Midbrain (tissue), 1 donor: ENCODE measurements at regions not wholly inside any gene's neighbourhood (a gene's known extent, or its start where the extent isn't known, plus 50 kb on each side); places are given as distances from the start of the nearest gene placed in this dataset.

ENCODE experiments used
- DNase-seq: peaks from one replicate; lab custom pipeline; 2025; lab: John Stamatoyannopoulos, UW

DNA sequence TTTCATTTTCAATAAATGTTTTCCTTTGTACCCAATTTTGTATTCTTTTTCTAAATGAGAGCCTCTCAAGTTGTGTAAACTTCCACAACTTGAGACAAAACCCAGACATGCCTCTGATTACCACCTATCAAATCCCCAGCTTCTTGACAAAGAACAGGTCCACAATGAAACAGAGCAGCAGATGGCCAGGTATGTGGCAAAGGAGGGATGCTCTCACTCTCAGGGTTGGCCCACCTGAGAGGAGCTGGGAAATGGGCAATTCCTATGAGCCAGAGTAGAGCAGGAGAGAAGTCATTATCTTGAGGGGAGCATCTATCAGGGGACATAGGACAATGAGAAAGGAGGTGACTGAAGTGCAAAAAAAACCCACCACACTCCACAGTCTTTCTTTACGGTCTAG, 273.5 kb upstream of the FAM241A start:
- no peak for DNase-seq

DNA sequence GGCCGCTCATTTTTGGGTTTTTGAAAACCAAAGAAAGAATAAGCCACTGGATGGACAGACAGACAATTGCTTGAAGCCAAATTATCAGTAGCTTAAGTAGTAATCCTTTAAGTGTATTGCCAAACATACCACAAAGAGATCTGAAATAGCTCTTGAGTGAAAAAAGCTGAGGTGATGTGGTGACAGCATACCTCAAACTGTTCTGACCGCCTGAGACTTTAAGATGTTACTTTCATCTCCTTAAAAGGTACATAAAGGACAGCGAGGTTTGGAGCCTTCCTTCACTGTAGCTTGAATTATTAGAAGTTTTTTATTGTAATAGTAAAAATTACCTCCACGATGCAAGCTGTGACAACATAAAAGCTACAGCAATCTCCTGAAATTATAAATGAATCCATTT, 271.5 kb upstream of the FAM241A start:
- DNase-seq: no peak

DNA sequence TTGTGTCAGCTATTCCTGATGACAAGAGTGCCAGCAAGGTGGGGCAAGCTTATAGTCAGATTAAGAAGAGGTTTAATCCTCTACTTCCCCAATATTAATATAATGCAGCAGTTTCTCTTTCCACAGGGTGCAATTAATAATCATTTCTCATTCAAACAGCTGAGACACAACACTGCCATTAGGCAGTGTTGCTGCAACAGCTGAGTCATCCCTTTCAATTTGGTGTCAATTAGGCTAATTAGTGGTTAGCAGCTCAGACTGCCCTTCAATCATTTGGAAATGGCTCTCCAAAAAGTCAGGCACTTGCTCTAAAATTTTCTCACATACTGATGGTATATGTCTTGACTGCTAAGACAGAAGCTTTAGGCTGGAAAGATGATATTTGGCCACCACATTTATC, 265.7 kb upstream of the FAM241A start:
- no peak for DNase-seq

DNA sequence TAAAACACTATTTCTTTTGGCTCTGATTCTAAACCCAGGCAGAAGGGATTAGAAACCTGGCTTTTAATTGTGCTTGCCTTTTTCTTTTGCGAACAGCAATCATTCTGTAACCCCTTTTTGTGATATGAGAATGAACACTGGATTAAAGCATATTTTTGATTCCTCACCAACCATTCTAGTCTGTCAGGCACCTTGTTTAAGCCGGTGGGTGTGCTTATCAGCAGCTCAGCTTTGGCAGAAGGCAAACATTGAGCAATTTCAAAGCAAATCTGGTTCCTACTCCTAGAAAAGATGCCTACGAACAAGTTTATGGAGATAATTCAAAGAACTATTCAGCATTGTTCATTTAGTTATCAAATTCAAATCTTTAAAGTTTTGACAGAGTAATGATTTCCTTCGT, 265.1 kb upstream of the FAM241A start:
- no peak for DNase-seq

DNA sequence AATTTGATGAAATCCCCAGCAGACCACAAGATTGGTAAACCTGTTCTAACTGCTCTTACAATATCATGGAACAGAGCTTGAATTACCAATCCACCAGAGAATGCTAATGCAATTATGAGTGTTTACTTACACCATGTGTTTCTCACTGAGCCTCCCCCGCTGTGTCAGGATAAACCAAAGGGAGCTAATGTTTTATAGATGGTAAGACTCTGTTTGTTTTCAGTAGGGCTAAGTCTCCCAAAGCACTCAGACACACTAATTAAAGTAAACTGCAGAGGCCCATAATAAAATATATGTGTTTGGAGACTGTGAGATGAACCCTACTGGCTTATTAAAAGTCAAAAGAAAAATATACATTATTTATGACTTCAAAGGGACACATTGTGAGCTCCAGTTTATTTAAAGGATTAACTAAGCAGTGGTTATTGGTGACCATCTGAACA, 261.7 kb upstream of the FAM241A start:
- DNase-seq: no peak

DNA sequence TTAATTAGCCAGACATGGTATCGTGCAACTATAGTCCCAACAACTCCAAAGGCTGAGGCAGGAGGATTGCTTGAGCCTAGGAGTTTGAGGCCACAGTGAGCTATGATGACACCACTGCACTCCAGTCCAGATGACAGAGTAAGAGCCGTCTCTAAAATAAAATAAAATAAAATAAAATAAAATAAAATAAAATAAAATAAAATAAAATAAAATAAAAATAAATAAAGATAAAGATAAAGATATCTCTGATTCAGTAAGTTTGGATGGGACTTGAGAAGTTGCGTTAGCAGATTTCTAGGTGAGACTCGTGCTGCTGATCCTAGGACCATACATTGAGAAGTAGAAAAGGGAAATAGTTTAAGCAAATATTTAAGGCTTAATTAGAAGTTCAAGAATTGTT, 254.8 kb upstream of the FAM241A start:
- no peak for DNase-seq

DNA sequence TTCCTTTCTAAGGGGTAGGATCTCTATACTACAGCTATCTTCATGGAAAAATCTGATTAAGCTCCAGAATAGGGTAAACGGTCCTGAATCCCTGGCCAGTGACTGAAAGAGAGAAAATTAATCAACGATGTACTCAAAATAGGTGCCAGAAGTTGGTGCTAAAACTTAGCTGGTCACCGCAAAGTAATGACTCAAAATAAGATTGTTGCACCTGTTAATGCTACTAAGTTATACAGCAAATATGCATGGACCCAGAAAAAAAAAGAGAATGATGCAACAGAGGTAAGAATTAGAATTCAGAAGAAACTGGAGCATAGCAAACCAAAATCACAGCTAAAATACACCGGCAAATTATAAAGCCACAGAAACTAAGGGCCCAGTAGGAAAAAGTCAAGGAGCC, 239.7 kb upstream of the FAM241A start:
- DNase-seq: no peak

DNA sequence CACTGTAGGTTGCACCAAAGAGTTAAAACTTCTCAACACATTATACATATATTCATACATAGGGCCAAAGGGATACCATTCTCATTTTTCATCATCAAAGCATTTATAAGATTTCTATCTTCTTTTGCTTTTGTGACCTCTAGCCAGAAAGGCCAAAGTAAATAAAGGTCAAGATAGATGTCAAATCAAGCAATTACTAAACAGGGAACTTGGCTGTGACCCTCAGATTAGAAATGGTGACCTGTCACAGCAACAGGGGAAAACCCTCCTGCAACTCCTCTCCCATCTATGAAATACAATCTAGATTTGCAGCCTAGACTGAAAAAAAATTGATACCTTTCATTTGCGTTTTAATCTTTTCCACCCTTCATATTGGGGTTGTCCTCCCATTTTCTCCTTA, 225.6 kb upstream of the FAM241A start:
- no peak for DNase-seq

DNA sequence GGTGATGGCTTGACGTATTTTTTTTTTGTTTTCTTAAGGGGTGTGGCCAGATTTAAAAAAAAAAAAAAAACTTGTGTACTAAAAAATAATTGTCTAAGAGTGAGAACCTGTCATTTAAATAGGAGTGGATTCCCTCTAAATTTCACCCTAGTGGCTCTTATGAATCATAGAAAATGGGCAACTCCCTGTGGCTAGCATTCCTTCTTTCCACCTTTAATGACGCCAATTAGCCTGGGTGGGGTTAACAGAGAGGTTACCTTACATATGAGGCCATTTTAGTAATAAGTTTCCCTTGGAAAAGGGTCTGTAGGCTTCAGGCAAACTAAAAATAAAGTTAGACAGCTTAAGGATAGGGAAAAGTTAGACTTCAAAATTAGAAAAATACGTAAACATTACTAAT, 223.5 kb upstream of the FAM241A start:
- no peak for DNase-seq

DNA sequence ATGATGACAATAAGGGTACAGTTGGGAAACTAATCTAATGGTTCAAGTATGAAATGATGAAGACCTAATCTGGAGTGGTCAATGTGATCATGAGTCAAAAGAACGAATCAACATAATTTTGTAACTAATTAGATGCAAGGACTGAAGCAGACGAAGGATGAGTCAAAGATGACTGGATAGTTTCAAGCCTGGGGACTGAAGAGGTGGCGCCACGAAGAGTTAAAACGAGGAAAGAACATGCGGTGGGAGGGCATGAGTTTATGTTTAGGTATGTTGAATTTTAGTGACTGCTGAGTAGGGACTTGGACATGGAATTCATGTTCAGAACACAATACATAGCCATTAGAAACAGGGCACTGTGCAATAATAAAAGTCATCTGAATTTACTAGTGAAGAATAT, 221.5 kb upstream of the FAM241A start:
- DNase-seq: no peak

DNA sequence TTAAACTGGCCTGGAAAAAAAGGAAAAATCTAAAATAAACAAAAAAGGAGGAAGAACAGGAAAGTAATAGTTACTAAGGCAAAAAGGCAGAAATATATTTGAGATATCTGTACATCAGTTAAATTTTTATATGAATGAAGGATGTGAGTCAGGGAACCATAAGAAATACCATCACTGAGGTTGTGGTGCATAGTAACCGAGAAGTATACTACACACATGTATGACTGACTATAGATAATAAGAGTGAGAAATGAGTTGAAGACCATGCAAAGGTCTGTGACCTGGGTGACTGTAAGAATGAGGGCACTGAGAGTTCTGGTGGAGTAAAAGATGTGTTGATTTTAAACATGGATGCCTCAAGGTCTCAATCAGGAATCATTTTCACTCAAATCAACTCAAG, 220.6 kb upstream of the FAM241A start:
- no peak for DNase-seq

DNA sequence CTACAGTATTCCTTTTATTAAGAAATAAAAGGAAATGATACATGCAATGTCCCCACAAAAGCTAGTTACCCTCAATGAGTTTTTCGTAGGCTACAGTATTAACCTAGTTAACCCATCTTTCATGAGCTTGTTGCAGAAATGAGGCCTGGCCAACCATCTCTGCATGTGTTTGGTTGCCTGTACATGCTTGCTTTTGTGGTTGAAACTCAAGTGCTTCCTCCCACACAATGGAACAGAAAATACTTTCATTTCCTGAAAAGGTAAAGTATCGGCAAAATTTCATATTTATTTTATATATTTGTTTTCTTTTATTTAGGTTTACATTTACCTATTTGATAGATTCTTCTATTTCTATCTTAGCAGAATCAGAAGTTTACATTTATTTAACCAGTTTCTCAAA, 214.6 kb upstream of the FAM241A start:
- no peak for DNase-seq

DNA sequence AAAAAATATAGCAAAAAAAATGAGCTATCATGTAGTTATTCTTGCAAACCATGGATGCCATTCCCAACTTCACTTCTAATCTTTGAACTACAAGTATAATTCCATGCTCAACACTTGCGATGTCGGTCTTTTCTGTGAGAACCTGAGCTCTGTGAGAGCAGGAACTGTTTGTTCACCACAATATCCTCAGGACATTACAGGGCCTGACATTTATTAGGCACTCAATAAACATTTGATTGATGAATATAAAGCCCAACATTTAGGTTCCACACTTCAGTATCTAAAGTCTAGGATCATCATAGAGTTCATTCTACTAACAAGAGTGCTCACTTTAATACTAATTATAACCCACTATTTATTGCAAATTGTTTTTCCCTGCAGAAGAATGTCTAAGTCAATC, 211.6 kb upstream of the FAM241A start:
- DNase-seq: no peak

DNA sequence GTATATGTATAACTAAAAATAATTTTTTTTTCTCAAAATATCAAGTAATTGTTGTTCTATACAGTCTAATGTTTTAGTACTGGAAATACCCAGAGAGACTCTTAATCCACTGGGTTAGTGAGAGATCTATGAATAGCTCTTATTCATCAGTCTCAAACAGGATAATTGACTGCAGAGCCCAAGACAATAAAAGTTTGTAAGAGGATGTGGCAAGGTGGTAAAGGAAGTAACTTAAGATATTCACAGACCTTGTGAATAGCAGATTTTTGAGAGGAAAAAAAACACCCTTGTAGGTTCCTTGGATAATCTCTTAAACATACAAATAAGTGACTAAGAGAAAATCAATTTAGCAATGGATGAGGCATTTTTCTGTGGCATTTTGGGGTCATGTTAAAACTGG, 210.9 kb upstream of the FAM241A start:
- DNase-seq: no peak

DNA sequence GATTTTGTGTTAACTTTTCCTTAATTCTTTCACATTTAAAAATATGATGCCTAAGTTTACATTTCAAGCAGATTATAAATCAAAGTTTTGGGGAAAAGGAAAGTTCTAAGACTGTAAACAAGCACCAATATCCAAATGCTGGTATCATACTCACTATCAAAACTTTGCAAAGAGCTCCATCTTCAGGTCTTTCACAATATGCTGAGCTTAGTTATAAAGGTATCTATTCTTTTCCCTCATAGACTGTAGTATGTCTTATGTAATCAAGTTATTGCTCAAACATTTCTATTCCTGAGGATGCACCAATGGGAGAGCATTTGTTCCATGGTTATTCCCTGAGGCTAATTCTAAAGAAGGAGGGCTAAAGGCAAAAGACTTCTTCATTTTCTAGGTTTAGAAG, 207.9 kb upstream of the FAM241A start:
- peak; percentile 2 for DNase-seq

DNA sequence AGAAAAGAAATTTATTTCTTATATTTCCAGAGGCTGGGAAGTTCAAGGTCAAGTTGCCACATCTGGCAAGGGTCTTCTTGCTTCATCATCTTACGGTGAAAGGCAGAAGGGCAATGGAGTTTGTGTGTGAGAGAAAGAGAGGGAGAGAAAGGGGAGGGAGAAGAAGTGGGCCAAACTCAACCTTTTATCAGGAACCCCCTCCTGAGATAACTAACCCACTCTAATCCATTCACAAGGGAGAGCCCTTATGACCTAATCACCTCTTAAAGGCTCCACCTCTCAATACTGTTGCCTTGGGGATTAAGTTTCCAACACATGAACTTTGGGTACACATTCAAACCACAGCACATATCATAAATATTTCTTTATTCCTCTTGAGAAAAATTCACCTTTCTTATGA, 203.3 kb upstream of the FAM241A start:
- DNase-seq: no peak

DNA sequence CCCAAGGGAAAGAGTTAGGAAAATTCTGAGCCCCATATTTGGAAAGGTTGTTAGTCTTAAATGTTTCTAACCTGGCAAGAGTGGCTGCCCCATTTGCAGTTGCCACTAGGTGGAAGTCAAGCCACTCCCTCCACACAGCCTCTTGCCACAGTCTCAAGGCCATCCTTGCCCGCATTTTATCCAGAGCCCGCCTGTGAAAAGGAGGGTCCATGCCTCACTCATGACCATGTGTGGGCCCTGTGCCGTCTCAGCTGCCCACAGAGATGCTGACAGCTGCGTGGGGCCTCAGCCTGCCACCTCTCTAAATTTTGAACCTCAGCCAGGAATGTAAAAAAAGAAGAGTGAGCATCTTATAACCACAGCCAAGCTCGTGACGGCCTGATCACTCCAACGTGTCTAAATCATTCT, 201.5 kb upstream of the FAM241A start:
- no peak for DNase-seq

DNA sequence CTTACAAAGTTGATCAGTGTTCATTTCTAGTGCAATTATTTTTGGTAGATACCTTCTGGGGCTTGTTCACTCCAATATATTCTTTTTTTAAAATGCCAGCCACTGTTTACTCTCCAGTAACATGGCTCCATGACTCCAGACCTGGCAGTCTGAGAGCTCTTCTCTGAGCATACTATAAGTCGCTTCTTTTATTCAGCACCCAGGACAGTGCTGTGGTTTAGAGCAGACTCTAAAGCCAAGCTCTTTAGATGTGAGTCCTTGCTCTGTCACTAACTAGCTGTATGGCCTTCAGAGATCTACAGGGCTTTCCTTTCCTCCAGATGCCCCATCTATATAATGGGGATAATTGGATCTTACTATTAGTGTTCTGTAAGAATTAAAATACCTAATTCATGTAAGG, 200.2 kb upstream of the FAM241A start:
- DNase-seq: no peak

DNA sequence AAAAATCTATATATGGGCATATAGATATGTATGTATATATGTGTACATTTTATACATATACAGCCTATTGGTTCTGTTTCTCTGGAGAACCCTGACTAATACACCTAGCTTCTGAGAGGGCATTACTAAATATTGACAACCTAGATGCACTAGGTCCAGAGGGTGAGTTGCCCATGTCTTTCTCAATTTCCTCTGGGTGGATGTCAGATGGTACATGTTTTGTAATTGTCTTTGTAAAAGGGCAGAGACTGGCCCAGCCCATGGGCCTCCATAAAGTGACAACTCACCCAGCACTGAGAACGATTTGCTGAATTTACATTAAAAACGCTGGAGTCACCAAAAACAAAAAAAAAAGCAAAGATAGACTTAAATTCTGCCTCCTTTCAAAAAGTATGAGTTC, 198.5 kb upstream of the FAM241A start:
- DNase-seq: no peak

DNA sequence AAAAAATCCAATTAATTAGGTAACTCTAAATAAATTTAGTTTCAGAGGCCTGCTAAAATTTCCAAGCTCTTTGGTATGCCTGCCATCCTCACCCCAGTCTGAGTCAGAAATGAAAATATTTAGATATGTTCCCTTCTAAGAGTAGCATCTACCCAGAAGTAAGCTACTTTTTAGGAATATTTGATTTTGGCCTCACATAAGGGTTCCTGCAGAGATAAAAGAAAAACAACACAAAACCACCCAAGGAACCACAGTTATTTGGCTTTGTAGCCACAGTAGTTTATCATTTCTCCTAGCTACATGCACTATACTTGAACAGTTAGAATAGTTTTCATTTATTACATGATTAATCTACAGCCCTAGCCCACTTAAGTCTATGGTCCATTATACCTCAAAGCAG, 192.6 kb upstream of the FAM241A start:
- DNase-seq: no peak

DNA sequence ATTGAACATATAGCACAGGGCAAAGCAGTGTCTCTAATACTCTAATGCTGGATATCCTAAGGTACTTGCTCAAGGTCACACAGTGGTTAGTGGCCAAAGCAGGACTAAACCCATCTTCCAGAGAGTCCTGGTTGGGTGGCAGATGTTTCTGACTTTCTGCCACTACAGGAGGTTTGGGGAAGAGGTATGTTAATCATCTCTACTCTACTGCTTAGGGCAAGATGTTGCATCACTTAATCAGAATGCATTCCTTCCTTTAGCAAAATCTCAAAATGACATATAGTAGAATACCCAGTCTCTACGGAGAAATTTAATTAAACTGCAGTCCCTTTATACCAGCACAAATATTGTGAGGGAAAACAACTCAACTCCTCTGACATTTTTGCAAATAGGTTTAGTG, 190.7 kb upstream of the FAM241A start:
- no peak for DNase-seq

DNA sequence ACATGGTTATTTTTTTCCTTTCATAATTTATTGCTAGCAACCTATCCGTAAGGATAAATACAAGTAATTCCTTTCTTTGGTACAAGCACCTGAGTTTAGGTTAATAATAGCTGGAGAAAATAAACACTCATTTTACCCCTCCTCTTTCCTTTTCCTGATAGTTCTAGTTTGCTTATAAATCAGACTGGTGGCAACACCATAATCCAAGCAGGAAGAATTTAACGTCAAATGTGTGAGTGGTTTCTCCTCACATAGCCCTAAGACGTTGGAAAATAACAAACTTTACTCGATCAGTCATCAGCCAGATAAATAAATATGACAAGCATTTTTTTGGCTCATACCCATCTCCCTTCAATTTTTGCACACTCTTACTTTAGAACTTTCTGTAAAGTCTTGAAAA, 190.3 kb upstream of the FAM241A start:
- no peak for DNase-seq

DNA sequence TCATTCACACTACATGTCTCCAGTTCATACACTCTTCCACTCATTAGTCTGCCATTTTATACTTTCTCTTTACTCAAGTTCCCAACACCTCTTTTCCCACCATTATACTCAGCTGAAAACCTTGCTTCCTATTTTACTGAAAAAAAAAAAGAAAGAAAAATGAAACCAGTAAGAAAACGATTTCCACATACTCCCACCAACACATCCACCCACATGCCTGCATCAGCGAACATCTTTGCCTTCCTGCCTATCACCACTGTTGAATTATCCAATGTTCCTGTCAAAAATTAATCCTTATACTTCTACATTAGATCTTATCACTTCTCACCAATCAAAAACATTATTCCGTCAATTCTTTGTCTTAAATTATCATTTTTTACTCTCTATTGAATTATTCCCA, 188.1 kb upstream of the FAM241A start:
- DNase-seq: no peak

DNA sequence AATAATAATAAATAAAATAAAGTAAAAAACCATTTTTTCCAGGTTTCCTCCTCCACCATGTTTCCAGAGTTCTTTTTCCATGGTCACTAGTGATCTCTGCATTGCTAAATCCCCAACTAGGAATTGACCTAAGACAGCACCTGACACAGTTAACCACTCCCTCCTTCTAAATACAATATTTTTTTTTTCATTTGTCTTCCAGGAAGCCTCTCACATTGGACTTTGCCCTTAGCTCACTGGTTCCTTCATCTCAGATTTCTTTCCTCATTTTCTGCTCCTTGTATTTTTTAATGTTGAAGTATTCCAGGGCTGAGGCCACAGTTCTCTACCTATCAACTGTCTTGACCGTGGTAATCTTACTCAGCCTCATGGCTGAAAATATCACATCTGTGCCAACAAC, 187.3 kb upstream of the FAM241A start:
- DNase-seq: no peak

DNA sequence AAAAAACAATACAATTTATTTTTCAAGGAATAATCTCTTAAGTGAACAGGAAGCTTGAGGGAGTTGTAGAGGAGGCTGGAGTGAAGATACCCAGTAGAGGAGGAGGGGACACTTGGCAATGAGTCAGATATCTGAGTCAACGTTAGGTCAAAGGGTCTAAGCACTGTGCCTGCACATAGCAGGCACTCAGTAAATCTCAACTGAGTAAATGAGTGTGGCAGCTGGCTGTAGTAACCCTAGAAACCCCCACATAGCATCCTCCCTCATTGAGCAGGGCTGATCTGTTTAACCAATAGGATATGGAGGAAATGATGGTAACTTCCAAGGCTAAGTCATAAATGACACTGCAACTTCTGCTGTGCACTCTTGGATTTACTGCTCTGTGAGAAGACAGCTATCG, 186.0 kb upstream of the FAM241A start:
- no peak for DNase-seq
